Smooth muscle cell (in vitro differentiated cells): ENCODE measurements at regions not wholly inside any gene's neighbourhood (a gene's known extent, or its start where the extent isn't known, plus 50 kb on each side); places are given as distances from the start of the nearest gene placed in this dataset.
A peak's percentile ranks its signal among the peaks of the same experiment; 100 is the strongest.

Experiments used
- DNase-seq: peaks from one replicate; lab custom pipeline; 2025; ENCODE audit not compliant: unreplicated experiment; lab: John Stamatoyannopoulos, UW
- H2AFZ ChIP-seq: fragments of 200-600 bp; sonication (generic); 2 replicates; pipeline ENCODE4 v1.6.0; 2016; ENCODE audit warnings: antibody characterized with exemption, low read depth, mild to moderate bottlenecking
- H3F3A ChIP-seq: fragments of 200-600 bp; sonication (generic); 2 replicates; pipeline ENCODE4 v1.6.0; 2017; ENCODE audit warnings: antibody characterized with exemption, low read depth
- H3K27ac ChIP-seq: fragments of 200-600 bp; sonication (generic); 2 replicates; pipeline ENCODE4 v1.5.1; 2016; ENCODE audit warnings: low read depth, mild to moderate bottlenecking
- H3K27me3 ChIP-seq: fragments of 200-600 bp; sonication (generic); 2 replicates; pipeline ENCODE4 v1.6.1; 2016; ENCODE audit warnings: low read depth, mild to moderate bottlenecking
- H3K36me3 ChIP-seq: fragments of 200-600 bp; sonication (generic); 2 replicates; pipeline ENCODE4 v1.5.1; 2016; ENCODE audit warnings: low read depth
- H3K4me1 ChIP-seq: fragments of 200-600 bp; sonication (generic); 2 replicates; pipeline ENCODE4 v1.5.1; 2016; ENCODE audit warnings: low read depth
- H3K4me2 ChIP-seq: fragments of 200-600 bp; sonication (generic); 2 replicates; pipeline ENCODE4 v1.6.0; 2016; ENCODE audit warnings: mild to moderate bottlenecking
- H3K4me3 ChIP-seq: fragments of 200-600 bp; sonication (generic); 2 replicates; pipeline ENCODE4 v1.5.1; 2016; ENCODE audit warnings: mild to moderate bottlenecking
- H3K79me2 ChIP-seq: fragments of 200-600 bp; sonication (generic); 2 replicates; pipeline ENCODE4 v1.6.0; 2016; ENCODE audit warnings: low read depth, mild to moderate bottlenecking
- H3K9ac ChIP-seq: fragments of 200-600 bp; sonication (generic); 2 replicates; pipeline ENCODE4 v1.6.0; 2016; ENCODE audit warnings: low read depth
- H3K9me3 ChIP-seq: fragments of 200-600 bp; sonication (generic); replicated peaks from 2 replicates; pipeline ENCODE4 v1.5.1; 2016; ENCODE audit warnings: low read depth
- H4K20me1 ChIP-seq: fragments of 200-600 bp; sonication (generic); 2 replicates; pipeline ENCODE4 v1.6.0; 2016; ENCODE audit warnings: low read depth
- WGBS: methylation state at CpG from one replicate; pipeline ENCODE4 v1.1.7; 2016; ENCODE audit warnings: low lambda C conversion rate; 5-methylcytosine and 5-hydroxymethylcytosine counted together
- TF ChIP-seq, protein P1 (sequence below): fragments of 200-600 bp; sonication (generic); IDR thresholded peaks from 2 replicates; pipeline ENCODE4 v1.5.1; 2017; ENCODE audit warnings: borderline replicate concordance, mild to moderate bottlenecking, antibody characterized with exemption; ENCODE audit not compliant: insufficient read depth, poor library complexity, severe bottlenecking

DNA sequence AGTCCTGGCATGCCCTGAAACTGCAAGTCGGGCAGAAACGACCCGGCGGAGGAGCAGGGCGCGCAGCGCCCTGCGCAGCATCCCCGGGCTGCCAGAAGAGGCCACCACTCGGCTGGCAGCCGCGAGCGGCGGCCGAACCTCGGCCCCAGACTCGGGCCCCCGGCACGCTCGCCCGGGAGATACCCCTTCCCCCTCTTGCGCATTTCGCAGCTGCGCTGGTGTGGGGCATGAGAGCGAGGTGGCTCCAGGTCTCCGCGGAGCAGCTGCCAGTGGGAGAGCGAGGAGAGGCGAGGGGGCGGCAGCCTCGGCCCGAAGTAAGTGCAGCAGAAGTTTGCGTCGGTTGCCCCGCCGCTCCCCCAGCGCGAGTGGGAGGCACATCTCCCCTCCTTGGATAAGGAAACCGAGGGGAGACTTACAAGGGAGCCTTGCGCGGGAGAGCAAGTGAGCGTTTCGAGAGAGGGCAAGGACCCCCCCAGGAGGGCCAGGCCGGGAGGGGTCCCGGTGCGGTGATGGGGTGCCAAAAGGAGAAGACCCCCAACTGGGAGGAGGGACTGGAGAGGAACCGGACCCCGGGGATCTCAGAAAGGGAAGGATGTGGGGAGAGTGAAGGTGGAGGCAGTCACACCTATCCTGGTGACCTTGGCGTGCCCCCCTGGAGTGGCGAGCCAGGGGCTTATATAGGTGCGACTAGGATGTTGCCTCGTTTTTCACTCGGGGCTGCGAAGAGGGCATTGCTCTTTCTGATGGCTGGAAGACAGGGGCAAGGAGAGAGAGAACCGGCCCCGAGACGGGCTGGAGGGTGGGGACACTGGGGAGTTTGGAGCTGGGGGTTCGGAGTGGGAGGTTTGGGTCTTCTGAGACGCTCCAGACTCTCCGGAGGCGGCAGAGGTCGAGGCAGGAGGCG is 256.3 kb downstream of the OTUD1 start:
- no peaks in the 10 kb centered on the region for H3K79me2 ChIP-seq
- H2AFZ ChIP-seq: no peak overlapping the region
- H3K4me2 ChIP-seq: peak overlapping the region; percentile 78
- DNase-seq: no peak
- H3K4me1 ChIP-seq: peaks cover 6% of the 10 kb centered on the region
- no peak overlapping the region for H3K9ac ChIP-seq
- no peaks in the 10 kb centered on the region for H3K9me3 ChIP-seq
- H3K27ac ChIP-seq: no peak overlapping the region
- TF ChIP-seq, protein P1, sequence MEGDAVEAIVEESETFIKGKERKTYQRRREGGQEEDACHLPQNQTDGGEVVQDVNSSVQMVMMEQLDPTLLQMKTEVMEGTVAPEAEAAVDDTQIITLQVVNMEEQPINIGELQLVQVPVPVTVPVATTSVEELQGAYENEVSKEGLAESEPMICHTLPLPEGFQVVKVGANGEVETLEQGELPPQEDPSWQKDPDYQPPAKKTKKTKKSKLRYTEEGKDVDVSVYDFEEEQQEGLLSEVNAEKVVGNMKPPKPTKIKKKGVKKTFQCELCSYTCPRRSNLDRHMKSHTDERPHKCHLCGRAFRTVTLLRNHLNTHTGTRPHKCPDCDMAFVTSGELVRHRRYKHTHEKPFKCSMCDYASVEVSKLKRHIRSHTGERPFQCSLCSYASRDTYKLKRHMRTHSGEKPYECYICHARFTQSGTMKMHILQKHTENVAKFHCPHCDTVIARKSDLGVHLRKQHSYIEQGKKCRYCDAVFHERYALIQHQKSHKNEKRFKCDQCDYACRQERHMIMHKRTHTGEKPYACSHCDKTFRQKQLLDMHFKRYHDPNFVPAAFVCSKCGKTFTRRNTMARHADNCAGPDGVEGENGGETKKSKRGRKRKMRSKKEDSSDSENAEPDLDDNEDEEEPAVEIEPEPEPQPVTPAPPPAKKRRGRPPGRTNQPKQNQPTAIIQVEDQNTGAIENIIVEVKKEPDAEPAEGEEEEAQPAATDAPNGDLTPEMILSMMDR: no peak
- H3K36me3 ChIP-seq: no peaks in the 10 kb centered on the region
- H4K20me1 ChIP-seq: no peaks in the 10 kb centered on the region
- no peaks in the 10 kb centered on the region for H3F3A ChIP-seq
- H3K27me3 ChIP-seq: peaks cover 100% of the 10 kb centered on the region
- 5% methylated on average over 62 of the region's 63 CpGs for WGBS
- H3K4me3 ChIP-seq: peak overlapping the region; percentile 44

DNA sequence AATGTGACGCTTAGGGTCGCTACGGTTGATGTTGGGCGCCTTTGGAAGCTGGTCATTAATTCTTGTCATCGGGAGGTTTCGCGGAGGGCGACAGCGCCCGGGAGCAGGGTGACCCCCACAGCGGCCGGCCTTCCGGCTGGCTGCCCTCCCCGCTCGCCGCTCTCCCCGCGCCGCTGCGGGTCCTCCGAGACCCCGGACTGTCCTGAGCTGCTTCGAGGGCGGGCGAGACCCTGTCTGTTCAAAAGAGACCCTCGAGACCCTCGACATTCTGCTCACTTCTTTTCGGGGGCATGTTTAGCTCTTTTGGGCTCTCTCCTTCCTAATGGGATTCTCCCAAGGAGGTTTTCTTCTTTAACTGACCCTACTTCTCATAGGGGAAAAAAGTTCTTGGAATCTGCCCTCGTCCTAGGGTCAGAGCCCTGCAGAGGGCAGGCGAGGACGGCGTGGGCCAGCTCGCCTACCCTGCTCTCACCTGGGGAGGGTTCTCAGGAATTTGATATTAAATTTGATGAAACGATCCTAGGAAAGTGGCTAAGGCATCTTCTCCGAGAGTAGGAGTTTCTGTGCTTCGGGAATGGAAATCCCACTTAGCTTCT is 257.0 kb downstream of the OTUD1 start:
- no peaks in the 10 kb centered on the region for H3K36me3 ChIP-seq
- no peak overlapping the region for H3K9ac ChIP-seq
- H3K4me3 ChIP-seq: peak overlapping the region; percentile 3
- DNase-seq: no peak
- no peak overlapping the region for H2AFZ ChIP-seq
- TF ChIP-seq, protein P1: no peak
- no peak overlapping the region for H3K4me2 ChIP-seq
- whole genome bisulfite sequencing: 19% methylated on average over 27 of the region's 36 CpGs
- no peaks in the 10 kb centered on the region for H4K20me1 ChIP-seq
- H3K4me1 ChIP-seq: peaks cover 6% of the 10 kb centered on the region
- no peaks in the 10 kb centered on the region for H3K9me3 ChIP-seq
- H3K79me2 ChIP-seq: no peaks in the 10 kb centered on the region
- no peaks in the 10 kb centered on the region for H3F3A ChIP-seq
- H3K27me3 ChIP-seq: peaks cover 98% of the 10 kb centered on the region
- H3K27ac ChIP-seq: no peak overlapping the region

DNA sequence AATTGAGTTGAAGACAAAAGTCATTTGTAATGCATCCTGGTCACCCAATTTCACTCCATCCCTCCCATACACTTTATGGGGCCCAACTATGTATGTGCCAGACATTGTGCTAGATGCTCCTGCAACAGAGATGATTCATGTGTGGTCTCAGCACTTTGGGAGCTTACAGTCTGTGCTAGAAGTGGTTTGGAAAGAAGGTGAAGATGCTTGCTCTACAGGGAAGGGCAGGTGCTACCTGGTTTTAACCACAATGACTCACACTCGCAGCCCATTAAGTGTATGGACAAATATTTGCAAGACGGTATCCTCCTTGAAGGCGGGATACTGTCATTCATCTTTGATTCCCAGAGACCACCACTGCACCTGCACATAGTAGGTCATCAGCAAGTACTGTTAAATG is 257.6 kb downstream of the OTUD1 start:
- H2AFZ ChIP-seq: no peak overlapping the region
- no peaks in the 10 kb centered on the region for H3K79me2 ChIP-seq
- no peak overlapping the region for H3K9ac ChIP-seq
- no peak overlapping the region for H3K27ac ChIP-seq
- no peak overlapping the region for H3K4me3 ChIP-seq
- peaks cover 6% of the 10 kb centered on the region for H3K4me1 ChIP-seq
- TF ChIP-seq, protein P1: no peak
- 79% methylated on average over 3 of the region's 3 CpGs for WGBS
- H3K36me3 ChIP-seq: no peaks in the 10 kb centered on the region
- no peak overlapping the region for H3K4me2 ChIP-seq
- no peaks in the 10 kb centered on the region for H4K20me1 ChIP-seq
- no peak for DNase-seq
- no peaks in the 10 kb centered on the region for H3F3A ChIP-seq
- peaks cover 97% of the 10 kb centered on the region for H3K27me3 ChIP-seq
- H3K9me3 ChIP-seq: no peaks in the 10 kb centered on the region

DNA sequence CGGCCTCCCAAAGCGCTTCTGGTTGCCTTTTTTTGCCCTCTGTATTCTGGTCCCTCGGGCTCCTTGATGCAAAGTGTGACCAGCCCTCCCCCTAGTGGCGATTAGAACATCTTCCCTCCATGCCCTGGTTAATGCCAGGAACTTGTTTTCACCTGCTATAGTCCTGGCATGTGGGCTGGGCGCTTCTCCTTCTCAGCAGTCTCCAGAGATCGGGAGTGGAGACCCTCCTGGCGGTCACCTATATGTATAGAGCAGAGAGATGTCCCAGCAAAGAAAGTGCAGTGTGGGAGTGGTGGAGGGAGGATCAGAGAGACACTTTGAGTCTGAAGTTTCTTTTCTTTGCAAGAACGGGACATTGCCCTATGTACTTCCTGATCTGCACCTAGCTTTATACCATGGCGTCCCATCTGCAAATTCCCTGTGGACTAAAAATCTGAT is 264.1 kb downstream of the OTUD1 start:
- Histone ChIP-seq H3K4me2 (no peak overlapping the region), H3K4me1 (no peaks in the 10 kb centered on the region), H3K79me2 (no peaks in the 10 kb centered on the region), H3K4me3 (no peak overlapping the region), H3K9me3 (no peaks in the 10 kb centered on the region), H3K27ac (no peak overlapping the region), H3F3A (no peaks in the 10 kb centered on the region), H3K36me3 (no peaks in the 10 kb centered on the region), H3K9ac (no peak overlapping the region), H3K27me3 (peaks cover 37% of the 10 kb centered on the region), H2AFZ (no peak overlapping the region), H4K20me1 (no peaks in the 10 kb centered on the region)
- no peak for DNase-seq
- TF ChIP-seq, protein P1: peak; percentile 69
- WGBS: 18% methylated on average over 9 of the region's 9 CpGs
